DND-41 (cell line): ENCODE measurements at regions not wholly inside any gene's neighbourhood (a gene's known extent, or its start where the extent isn't known, plus 50 kb on each side); places are given as distances from the start of the nearest gene placed in this dataset.

ENCODE experiments used
- ATAC-seq: fragments of 200-7000 bp; cut with Tn5 transposase; 3 replicates; pipeline ENCODE4 v1.9.1; 2021; ENCODE audit warnings: low read depth; ENCODE audit not compliant: insufficient read depth
- DNase-seq: peaks from one replicate; pipeline ENCODE4 v3.0.0-alpha.2; 2020
- H2AFZ ChIP-seq: 2 replicates; pipeline ENCODE4 v1.6.0; 2012; ENCODE audit warnings: low read depth, low read length
- H3K27ac ChIP-seq: 2 replicates; pipeline ENCODE4 v1.5.1; 2012; ENCODE audit warnings: low read length, inconsistent platforms
- H3K27me3 ChIP-seq: fragments of 200-600 bp; sonication (generic); 2 replicates; pipeline ENCODE4 v1.6.0; 2012; ENCODE audit warnings: low read length, mild to moderate bottlenecking, inconsistent platforms; ENCODE audit not compliant: insufficient read depth, poor library complexity
- H3K36me3 ChIP-seq: 2 replicates; pipeline ENCODE4 v1.5.1; 2012; ENCODE audit warnings: low read length, inconsistent platforms; ENCODE audit not compliant: insufficient read depth
- H3K4me1 ChIP-seq: 2 replicates; pipeline ENCODE4 v1.5.1; 2012; ENCODE audit warnings: mild to moderate bottlenecking, low read length; ENCODE audit not compliant: insufficient read depth
- H3K4me2 ChIP-seq: 2 replicates; pipeline ENCODE4 v1.6.0; 2012; ENCODE audit warnings: mild to moderate bottlenecking, moderate library complexity, low read length, inconsistent platforms; ENCODE audit not compliant: insufficient read depth
- H3K4me3 ChIP-seq, 2 experiments: fragments of 200-600 bp in 1 of 2; shearing (Covaris generic) in 1 of 2; 2 replicates each; pipeline ENCODE4 v1.5.1; 2012 to 2016; ENCODE audit warnings: inconsistent platforms in 2 of 2, low read length in 2 of 2, mild to moderate bottlenecking in 2 of 2, low read depth in 1 of 2, moderate library complexity in 1 of 2
- H3K79me2 ChIP-seq: 2 replicates; pipeline ENCODE4 v1.6.0; 2012; ENCODE audit warnings: low read length, inconsistent platforms; ENCODE audit not compliant: insufficient read depth
- H3K9ac ChIP-seq: 2 replicates; pipeline ENCODE4 v1.6.0; 2012; ENCODE audit warnings: low read depth, mild to moderate bottlenecking, inconsistent platforms, low read length, moderate library complexity
- H3K9me3 ChIP-seq: 2 replicates; pipeline ENCODE4 v1.5.1; 2012; ENCODE audit warnings: low read length, moderate library complexity, mild to moderate bottlenecking, inconsistent platforms; ENCODE audit not compliant: insufficient read depth, severe bottlenecking
- H4K20me1 ChIP-seq: 2 replicates; pipeline ENCODE4 v1.6.0; 2012; ENCODE audit warnings: low read length; ENCODE audit not compliant: insufficient read depth
- EZH2 ChIP-seq: IDR thresholded peaks from 3 replicates; pipeline ENCODE4 v1.6.1; 2012; ENCODE audit warnings: borderline replicate concordance, low read depth, mild to moderate bottlenecking, moderate library complexity, low read length, inconsistent platforms; ENCODE audit not compliant: severe bottlenecking
- TF ChIP-seq, protein P1 (sequence below): IDR thresholded peaks from 2 replicates; pipeline ENCODE4 v1.5.1; 2012; ENCODE audit warnings: borderline replicate concordance, low read length, moderate library complexity, mild to moderate bottlenecking; ENCODE audit not compliant: poor library complexity, severe bottlenecking; ENCODE audit errors: extremely low read depth

DNA sequence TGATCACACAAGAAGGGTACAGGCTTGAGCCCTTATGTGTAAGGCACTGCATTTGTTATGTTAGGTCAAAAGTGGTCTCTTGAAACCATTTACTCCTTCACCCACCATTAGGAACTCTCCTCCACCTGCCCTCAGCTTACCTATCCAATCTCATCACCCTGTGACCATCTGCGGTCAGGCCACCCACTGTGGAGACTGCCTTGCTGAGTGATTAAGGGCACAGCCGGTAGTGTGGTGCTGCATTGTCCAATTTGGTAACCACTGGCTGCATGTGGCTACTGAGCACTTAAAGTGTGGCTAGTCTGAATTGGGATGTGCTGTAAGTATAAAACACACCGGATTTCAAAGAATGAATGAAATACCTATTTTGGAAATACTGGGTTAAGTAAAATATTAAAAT, 177.1 kb upstream of the PARP11 start:
- no peak overlapping the region for H2AFZ ChIP-seq
- ATAC-seq (no peak), DNase-seq (no peak)
- H3K79me2 ChIP-seq, result no peaks in the 10 kb centered on the region
- H3K4me3 ChIP-seq, result no peak overlapping the region
- H4K20me1 ChIP-seq, result no peaks in the 10 kb centered on the region
- no peak overlapping the region for H3K4me2 ChIP-seq
- no peak overlapping the region for H3K9ac ChIP-seq
- H3K9me3 ChIP-seq, result no peaks in the 10 kb centered on the region
- TF ChIP-seq, protein P1, sequence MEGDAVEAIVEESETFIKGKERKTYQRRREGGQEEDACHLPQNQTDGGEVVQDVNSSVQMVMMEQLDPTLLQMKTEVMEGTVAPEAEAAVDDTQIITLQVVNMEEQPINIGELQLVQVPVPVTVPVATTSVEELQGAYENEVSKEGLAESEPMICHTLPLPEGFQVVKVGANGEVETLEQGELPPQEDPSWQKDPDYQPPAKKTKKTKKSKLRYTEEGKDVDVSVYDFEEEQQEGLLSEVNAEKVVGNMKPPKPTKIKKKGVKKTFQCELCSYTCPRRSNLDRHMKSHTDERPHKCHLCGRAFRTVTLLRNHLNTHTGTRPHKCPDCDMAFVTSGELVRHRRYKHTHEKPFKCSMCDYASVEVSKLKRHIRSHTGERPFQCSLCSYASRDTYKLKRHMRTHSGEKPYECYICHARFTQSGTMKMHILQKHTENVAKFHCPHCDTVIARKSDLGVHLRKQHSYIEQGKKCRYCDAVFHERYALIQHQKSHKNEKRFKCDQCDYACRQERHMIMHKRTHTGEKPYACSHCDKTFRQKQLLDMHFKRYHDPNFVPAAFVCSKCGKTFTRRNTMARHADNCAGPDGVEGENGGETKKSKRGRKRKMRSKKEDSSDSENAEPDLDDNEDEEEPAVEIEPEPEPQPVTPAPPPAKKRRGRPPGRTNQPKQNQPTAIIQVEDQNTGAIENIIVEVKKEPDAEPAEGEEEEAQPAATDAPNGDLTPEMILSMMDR, result no peak
- TF ChIP-seq EZH2, result no peak
- H3K4me1 ChIP-seq, result no peaks in the 10 kb centered on the region
- H3K27me3 ChIP-seq, result peaks cover 38% of the 10 kb centered on the region
- H3K27ac ChIP-seq, result no peak overlapping the region
- no peaks in the 10 kb centered on the region for H3K36me3 ChIP-seq

- H3K4me1 ChIP-seq, result no peaks in the 10 kb centered on the region
- ATAC-seq (no peak), DNase-seq (no peak)
- H3K9ac ChIP-seq, result no peak overlapping the region
- no peak overlapping the region for H3K27ac ChIP-seq
- no peaks in the 10 kb centered on the region for H4K20me1 ChIP-seq
- H3K79me2 ChIP-seq, result no peaks in the 10 kb centered on the region
- H3K4me3 ChIP-seq, result no peak overlapping the region
- no peak overlapping the region for H3K4me2 ChIP-seq
- H3K27me3 ChIP-seq, result peaks cover 40% of the 10 kb centered on the region
- no peaks in the 10 kb centered on the region for H3K36me3 ChIP-seq
- TF ChIP-seq, protein P1, result no peak
- TF ChIP-seq EZH2, result no peak
- H2AFZ ChIP-seq, result no peak overlapping the region
- H3K9me3 ChIP-seq, result no peaks in the 10 kb centered on the region
Observed at GRCh38 chr12:4049298-4050080, 176.3 kb upstream of the PARP11 start.

GRCh38 chr12:4047421-4047820, 174.2 kb upstream of the PARP11 start:
- H3K27ac ChIP-seq, result no peak overlapping the region
- H3K36me3 ChIP-seq, result no peaks in the 10 kb centered on the region
- DNase-seq (no peak), ATAC-seq (no peak)
- no peaks in the 10 kb centered on the region for H3K4me1 ChIP-seq
- H2AFZ ChIP-seq, result no peak overlapping the region
- H3K9ac ChIP-seq, result no peak overlapping the region
- H3K27me3 ChIP-seq, result peaks cover 32% of the 10 kb centered on the region
- no peaks in the 10 kb centered on the region for H3K79me2 ChIP-seq
- no peak overlapping the region for H3K4me3 ChIP-seq
- H4K20me1 ChIP-seq, result no peaks in the 10 kb centered on the region
- H3K9me3 ChIP-seq, result no peaks in the 10 kb centered on the region
- TF ChIP-seq, protein P1, result no peak
- TF ChIP-seq EZH2, result no peak
- H3K4me2 ChIP-seq, result no peak overlapping the region
